ENCODE measurements at regions not wholly inside any gene's neighbourhood (a gene's known extent, or its start where the extent isn't known, plus 50 kb on each side); places are given as distances from the start of the nearest gene placed in this dataset.

GRCh38 chr7:19900118-19900517, 126.7 kb upstream of the TMEM196 start:
- TF ChIP-seq POLR2AphosphoS5 (IDR thresholded peaks at IDR 0.05; ENCODE audit: borderline replicate concordance, low read depth, low read length) (no peak), EZH2 (IDR thresholded peaks at IDR 0.05) (no peak), FOXP2 (optimal IDR thresholded peaks at IDR 0.05; ENCODE audit: control extremely low read depth, extremely low read length, insufficient read depth) (no peak)
